Naive thymus-derived CD4-positive, alpha-beta T cell (primary cell): ENCODE measurements at regions not wholly inside any gene's neighbourhood (a gene's known extent, or its start where the extent isn't known, plus 50 kb on each side); places are given as distances from the start of the nearest gene placed in this dataset.

Experiments used
- ATAC-seq: fragments of 150-1000 bp; cut with Tn5 transposase; 2 replicates; pipeline ENCODE4 v1.10.0; 2021; ENCODE audit warnings: mild to moderate bottlenecking, moderate library complexity
- CTCF ChIA-PET: fragments of 350-600 bp; sonication (Branson Sonifier 250); formaldehyde crosslinking; loops from one replicate; lab custom pipeline; 2021; ENCODE audit warnings: antibody characterized with exemption; lab: Charles Lee
- POLR2A ChIA-PET: fragments of 350-600 bp; sonication (Branson Sonifier 250); formaldehyde crosslinking; loops from one replicate; lab custom pipeline; 2021; ENCODE audit warnings: antibody characterized with exemption, inconsistent platforms; lab: Charles Lee
- DNase-seq, 9 donors: peaks; one replicate each; pipeline versions ENCODE4 v3.0.0 to v3.0.0-alpha.2; 2020 to 2022; ENCODE audit warnings: mixed read lengths in 1 of 9
- H3K27ac ChIP-seq: one replicate; pipeline ENCODE4 v1.7.0; 2013; ENCODE audit warnings: mild to moderate bottlenecking, low read depth, low read length, moderate library complexity
- H3K27me3 ChIP-seq, 2 donors: one replicate each; pipeline ENCODE4 v1.7.0; 2013; ENCODE audit warnings: low read length in 2 of 2, mild to moderate bottlenecking in 2 of 2, moderate library complexity in 2 of 2; ENCODE audit not compliant: control insufficient read depth in 2 of 2, insufficient read depth in 2 of 2
- H3K36me3 ChIP-seq, 3 experiments: 1 replicate in 2 of 3; 2 replicates in 1 of 3; pipeline ENCODE4 v1.7.0; 2013; ENCODE audit warnings: low read length in 3 of 3, mild to moderate bottlenecking in 3 of 3, moderate library complexity in 1 of 3; ENCODE audit not compliant: insufficient read depth in 3 of 3, control insufficient read depth in 2 of 3
- H3K4me1 ChIP-seq, 2 donors: one replicate each; pipeline ENCODE4 v1.7.0; 2013; ENCODE audit warnings: low read length in 2 of 2, mild to moderate bottlenecking in 2 of 2, moderate library complexity in 1 of 2; ENCODE audit not compliant: control insufficient read depth in 2 of 2, insufficient read depth in 2 of 2
- H3K4me3 ChIP-seq: 2 replicates; pipeline ENCODE4 v1.7.0; 2013; ENCODE audit warnings: mild to moderate bottlenecking, low read length
- H3K9me3 ChIP-seq, 3 experiments: 1 replicate in 2 of 3; 2 replicates in 1 of 3; pipeline ENCODE4 v1.7.0; 2013; ENCODE audit warnings: low read length in 3 of 3; ENCODE audit not compliant: control insufficient read depth in 2 of 3
- H3K27ac Mint-ChIP-seq, 9 donors: one replicate each; pipeline ENCODE4 v1.8.0; 2020 to 2022; ENCODE audit warnings: mixed read lengths in 9 of 9, mild to moderate bottlenecking in 8 of 9, moderate library complexity in 5 of 9, inconsistent platforms in 2 of 9
- H3K27me3 Mint-ChIP-seq, 5 donors: one replicate each; pipeline ENCODE4 v1.8.0; 2021 to 2022; ENCODE audit warnings: mixed read lengths in 5 of 5, mild to moderate bottlenecking in 1 of 5
- H3K36me3 Mint-ChIP-seq, 5 donors: one replicate each; pipeline ENCODE4 v1.8.0; 2020 to 2022; ENCODE audit warnings: mixed read lengths in 5 of 5, mild to moderate bottlenecking in 3 of 5, inconsistent platforms in 1 of 5
- H3K4me1 Mint-ChIP-seq, 7 donors: one replicate each; pipeline ENCODE4 v1.8.0; 2020 to 2022; ENCODE audit warnings: mixed read lengths in 7 of 7, mild to moderate bottlenecking in 3 of 7, inconsistent platforms in 1 of 7
- H3K4me3 Mint-ChIP-seq, 10 donors: one replicate each; pipeline ENCODE4 v1.8.0; 2020 to 2022; ENCODE audit warnings: mild to moderate bottlenecking in 10 of 10, mixed read lengths in 10 of 10, moderate library complexity in 6 of 10, inconsistent platforms in 2 of 10
- H3K9me3 Mint-ChIP-seq, 11 donors: one replicate each; pipeline ENCODE4 v1.8.0; 2020 to 2022; ENCODE audit warnings: mixed read lengths in 11 of 11, mild to moderate bottlenecking in 4 of 11, inconsistent platforms in 1 of 11, moderate library complexity in 1 of 11
- intact Hi-C, 2 donors: fragments of 100-400 bp; cut with micrococcal nuclease; formaldehyde crosslinking; loops; one replicate each; pipeline ENCODE4 v1.15.1; 2023

DNA sequence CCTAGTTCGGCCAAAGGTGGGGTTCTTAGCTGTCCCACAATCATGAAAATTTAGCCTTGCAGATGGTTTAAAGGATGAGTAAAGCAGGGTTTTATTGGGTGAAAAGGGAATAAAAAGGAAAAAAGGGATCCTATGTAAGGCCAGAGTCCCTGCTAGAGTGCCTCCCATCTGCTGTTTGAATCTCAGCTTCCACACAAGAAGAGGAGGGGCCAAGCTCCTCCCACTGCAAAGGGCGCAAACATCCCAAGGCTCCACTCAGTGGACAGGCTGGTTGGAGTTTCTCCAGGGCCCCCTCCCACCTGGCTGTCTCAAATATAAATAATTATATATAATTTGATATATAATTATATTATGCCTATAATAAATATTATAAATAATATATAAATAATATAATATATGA, 1272.1 kb upstream of the PCDH20 start:
- intact Hi-C loops = no loop called here
- Mint-ChIP-seq H3K27me3 (no peaks in the 10 kb centered on the region), H3K27ac (no peak overlapping the region), H3K36me3 (no peaks in the 10 kb centered on the region), H3K9me3 (peaks cover 0 to 12% (median 5%) of the 10 kb centered on the region in 11 donors), H3K4me3 (no peak overlapping the region), H3K4me1 (no peaks in the 10 kb centered on the region)
- Histone ChIP-seq H3K9me3 (no peaks in the 10 kb centered on the region), H3K4me3 (no peak overlapping the region), H3K36me3 (no peaks in the 10 kb centered on the region), H3K27me3 (no peaks in the 10 kb centered on the region), H3K27ac (no peak overlapping the region), H3K4me1 (no peaks in the 10 kb centered on the region)
- ChIA-PET POLR2A (no interaction called here), CTCF (no interaction called here)
- ATAC-seq = no peak
- DNase-seq = no peak

DNA sequence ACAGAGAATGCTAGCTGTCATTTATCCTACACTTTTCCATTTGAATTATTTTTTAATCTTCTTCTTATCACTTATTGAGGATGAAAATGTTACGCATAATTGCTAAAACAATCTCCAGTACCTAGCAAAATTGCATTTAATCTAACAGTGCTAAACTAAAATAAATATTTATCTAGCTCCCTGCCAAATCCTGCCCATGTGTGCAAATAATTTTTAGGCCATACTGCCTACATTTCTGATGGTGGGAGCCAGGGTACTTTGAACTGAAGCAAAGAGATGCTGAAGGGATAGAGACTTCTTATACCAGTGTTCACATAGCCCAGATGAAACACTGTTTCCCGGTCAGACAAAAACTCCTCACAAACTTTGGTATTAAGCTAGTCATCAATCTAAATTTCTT, 1268.7 kb upstream of the PCDH20 start:
- no peak overlapping the region for H3K4me3 Mint-ChIP-seq
- H3K36me3 Mint-ChIP-seq = no peaks in the 10 kb centered on the region
- peaks cover 0 to 6% (median 3%) of the 10 kb centered on the region in 11 donors for H3K9me3 Mint-ChIP-seq
- Histone ChIP-seq H3K4me1 (no peaks in the 10 kb centered on the region), H3K9me3 (no peaks in the 10 kb centered on the region), H3K36me3 (no peaks in the 10 kb centered on the region), H3K4me3 (no peak overlapping the region), H3K27ac (no peak overlapping the region), H3K27me3 (no peaks in the 10 kb centered on the region)
- ATAC-seq (no peak), DNase-seq (no peak)
- no peaks in the 10 kb centered on the region for H3K4me1 Mint-ChIP-seq
- H3K27ac Mint-ChIP-seq = no peak overlapping the region
- CTCF ChIA-PET = no interaction called here
- POLR2A ChIA-PET = no interaction called here
- intact Hi-C loops = no loop called here
- no peaks in the 10 kb centered on the region for H3K27me3 Mint-ChIP-seq

DNA sequence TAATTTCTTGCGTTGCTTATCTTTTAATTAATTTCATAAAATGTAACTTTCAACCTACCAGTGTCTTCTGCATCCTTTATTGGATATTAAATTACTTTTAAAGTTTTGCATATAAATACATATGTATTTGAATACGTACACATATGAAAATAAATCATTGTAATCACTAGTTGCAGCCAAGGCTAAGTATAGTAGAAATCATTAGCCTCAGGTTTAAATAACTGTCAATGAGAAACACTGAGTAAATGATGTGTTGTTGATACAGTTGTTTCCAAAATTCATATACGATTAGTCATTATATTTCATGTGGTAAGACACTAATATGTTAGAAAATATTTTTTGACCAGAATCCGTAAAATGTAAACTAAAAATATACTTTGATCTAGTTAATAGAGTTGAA, 1267.1 kb upstream of the PCDH20 start:
- Histone ChIP-seq H3K27ac (no peak overlapping the region), H3K27me3 (no peaks in the 10 kb centered on the region), H3K36me3 (no peaks in the 10 kb centered on the region), H3K4me1 (no peaks in the 10 kb centered on the region), H3K9me3 (no peaks in the 10 kb centered on the region), H3K4me3 (no peak overlapping the region)
- POLR2A ChIA-PET = no interaction called here
- CTCF ChIA-PET = no interaction called here
- DNase-seq (no peak), ATAC-seq (no peak)
- Mint-ChIP-seq H3K4me3 (no peak overlapping the region), H3K27ac (no peak overlapping the region), H3K27me3 (no peaks in the 10 kb centered on the region), H3K9me3 (peaks cover 0 to 10% (median 3%) of the 10 kb centered on the region in 11 donors), H3K36me3 (no peaks in the 10 kb centered on the region), H3K4me1 (no peaks in the 10 kb centered on the region)
- intact Hi-C loops = no loop called here

DNA sequence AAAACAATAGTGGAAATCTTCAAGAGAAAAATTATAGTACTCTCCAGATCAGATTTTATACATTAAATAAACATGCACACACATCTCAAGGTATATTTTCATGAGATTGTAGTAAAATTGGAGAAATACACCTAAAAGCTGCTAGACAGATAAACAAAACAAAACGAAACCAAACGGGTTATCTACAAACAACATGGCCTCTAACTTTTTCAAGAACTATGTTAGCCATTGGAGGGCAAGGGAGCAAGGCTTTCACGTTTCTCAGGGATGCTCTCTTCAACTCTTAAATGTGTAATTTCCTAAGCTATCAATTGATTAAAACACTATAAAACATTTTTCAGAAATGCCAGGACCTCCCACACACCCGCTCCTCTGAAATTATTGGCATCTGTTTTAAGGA, 1262.4 kb upstream of the PCDH20 start:
- CTCF ChIA-PET = no interaction called here
- H3K27ac ChIP-seq = no peak overlapping the region
- H3K4me3 ChIP-seq = no peak overlapping the region
- Mint-ChIP-seq H3K27me3 (no peaks in the 10 kb centered on the region), H3K9me3 (peaks cover 2 to 22% (median 7%) of the 10 kb centered on the region in 11 donors), H3K36me3 (no peaks in the 10 kb centered on the region), H3K4me1 (no peaks in the 10 kb centered on the region), H3K27ac (no peak overlapping the region), H3K4me3 (no peak overlapping the region)
- no peaks in the 10 kb centered on the region for H3K27me3 ChIP-seq
- ATAC-seq (no peak), DNase-seq (no peak)
- H3K9me3 ChIP-seq = no peaks in the 10 kb centered on the region
- POLR2A ChIA-PET = no interaction called here
- no peaks in the 10 kb centered on the region for H3K36me3 ChIP-seq
- intact Hi-C loops = no loop called here
- no peaks in the 10 kb centered on the region for H3K4me1 ChIP-seq

DNA sequence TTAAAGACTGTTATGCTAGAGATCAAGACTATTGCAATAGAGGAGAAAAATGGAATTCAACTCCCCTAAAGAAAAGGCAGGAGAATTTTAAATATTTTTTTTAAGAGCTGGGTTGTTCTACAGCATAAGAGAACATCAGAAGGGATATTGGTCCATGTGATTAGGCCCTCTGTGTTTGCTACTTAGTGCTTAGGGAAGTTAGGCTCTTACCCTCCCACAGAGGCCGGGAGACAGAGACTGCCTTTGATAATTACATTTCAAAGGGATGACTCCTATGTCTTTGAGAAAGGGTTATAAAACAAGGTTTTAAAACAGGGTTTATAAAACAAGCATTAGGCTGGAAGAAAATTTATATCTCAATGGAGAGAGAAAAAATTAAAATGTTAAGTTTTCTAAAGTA, 1248.1 kb upstream of the PCDH20 start:
- Histone ChIP-seq H3K27me3 (no peaks in the 10 kb centered on the region), H3K27ac (no peak overlapping the region), H3K4me1 (no peaks in the 10 kb centered on the region), H3K9me3 (no peaks in the 10 kb centered on the region), H3K4me3 (no peak overlapping the region), H3K36me3 (no peaks in the 10 kb centered on the region)
- DNase-seq (no peak), ATAC-seq (no peak)
- H3K27me3 Mint-ChIP-seq = no peaks in the 10 kb centered on the region
- H3K4me3 Mint-ChIP-seq = no peak overlapping the region
- peaks cover 0 to 11% (median 2%) of the 10 kb centered on the region in 11 donors for H3K9me3 Mint-ChIP-seq
- H3K4me1 Mint-ChIP-seq = no peaks in the 10 kb centered on the region
- ChIA-PET POLR2A (no interaction called here), CTCF (no interaction called here)
- intact Hi-C loops = no loop called here
- H3K27ac Mint-ChIP-seq = no peak overlapping the region
- no peaks in the 10 kb centered on the region for H3K36me3 Mint-ChIP-seq

DNA sequence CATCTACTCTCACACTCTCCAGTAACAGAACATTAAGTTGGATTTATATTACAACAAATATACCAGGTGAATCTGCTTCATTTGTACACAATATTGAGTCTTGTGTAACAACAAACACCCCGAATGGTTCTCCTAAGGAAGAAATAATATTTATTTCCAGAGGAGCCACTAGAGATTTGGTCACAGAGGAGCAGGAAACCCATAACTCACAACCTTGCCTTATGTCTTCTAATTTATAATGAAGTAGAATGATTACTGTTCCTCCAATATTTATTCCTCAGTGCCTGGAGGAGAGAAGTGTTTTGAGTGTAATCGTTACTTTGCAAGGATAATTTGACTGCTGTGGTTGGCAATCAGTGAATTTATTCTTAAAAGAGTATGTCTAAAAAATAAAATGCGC, 1243.7 kb upstream of the PCDH20 start:
- ChIA-PET CTCF (no interaction called here), POLR2A (no interaction called here)
- Histone ChIP-seq H3K4me1 (no peaks in the 10 kb centered on the region), H3K4me3 (no peak overlapping the region), H3K36me3 (no peaks in the 10 kb centered on the region), H3K9me3 (no peaks in the 10 kb centered on the region), H3K27me3 (no peaks in the 10 kb centered on the region), H3K27ac (no peak overlapping the region)
- ATAC-seq = no peak
- Mint-ChIP-seq H3K27me3 (no peaks in the 10 kb centered on the region), H3K36me3 (no peaks in the 10 kb centered on the region), H3K27ac (no peak overlapping the region), H3K4me1 (no peaks in the 10 kb centered on the region), H3K9me3 (peaks cover 0 to 12% (median 3%) of the 10 kb centered on the region in 11 donors), H3K4me3 (no peak overlapping the region)
- no peak for DNase-seq
- intact Hi-C loops = no loop called here

DNA sequence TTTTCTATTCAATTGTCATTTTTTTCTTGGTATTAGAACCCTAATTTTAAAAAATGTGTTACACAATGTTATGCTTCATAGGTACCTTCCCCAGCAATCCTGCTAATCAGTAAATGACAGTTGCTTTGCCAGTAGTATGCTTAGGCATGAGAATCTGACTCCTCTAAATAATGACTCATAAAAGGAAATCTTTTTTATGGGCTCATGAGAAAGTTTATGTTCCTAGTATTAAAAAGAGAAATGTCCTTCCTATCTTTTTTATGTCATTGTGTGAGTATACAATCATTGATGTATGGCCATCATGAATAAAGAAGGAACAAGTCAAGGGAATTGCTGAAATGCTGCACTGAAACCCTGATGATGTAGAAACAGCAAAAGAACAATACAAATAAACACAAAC, 1237.7 kb upstream of the PCDH20 start:
- no peak overlapping the region for H3K4me3 ChIP-seq
- no peaks in the 10 kb centered on the region for H3K36me3 ChIP-seq
- Mint-ChIP-seq H3K9me3 (peaks cover 0 to 10% (median 4%) of the 10 kb centered on the region in 11 donors), H3K27ac (no peak overlapping the region), H3K4me3 (no peak overlapping the region), H3K27me3 (no peaks in the 10 kb centered on the region), H3K4me1 (no peaks in the 10 kb centered on the region), H3K36me3 (no peaks in the 10 kb centered on the region)
- DNase-seq (no peak), ATAC-seq (no peak)
- intact Hi-C loops = no loop called here
- H3K27me3 ChIP-seq = no peaks in the 10 kb centered on the region
- CTCF ChIA-PET = no interaction called here
- H3K9me3 ChIP-seq = no peaks in the 10 kb centered on the region
- H3K4me1 ChIP-seq = no peaks in the 10 kb centered on the region
- POLR2A ChIA-PET = no interaction called here
- no peak overlapping the region for H3K27ac ChIP-seq
